ENCODE measurements at regions not wholly inside any gene's neighbourhood (a gene's known extent, or its start where the extent isn't known, plus 50 kb on each side); places are given as distances from the start of the nearest gene placed in this dataset.
"Not testable (repeated sequence)": the region's sequence is repeated elsewhere in the genome, so short reads cannot be mapped to it uniquely, and the experiment has no call there.

GRCh38 chr14:105917136-105917932 lies 391.0 kb downstream of the TMEM121 start:
- not testable (repeated sequence) for DNase-seq (ENCODE audit: low read depth in 3 of 3)

- DNase-seq (ENCODE audit: low read depth in 3 of 3): no peak
Observed at GRCh38 chr14:105917933-105918436, 391.6 kb downstream of the TMEM121 start.

GRCh38 chr14:105918496-105919262 lies 392.3 kb downstream of the TMEM121 start:
- no peak for DNase-seq (ENCODE audit: low read depth in 3 of 3)

- DNase-seq (ENCODE audit: low read depth in 3 of 3): no peak
Observed at GRCh38 chr14:105919458-105920150, 393.2 kb downstream of the TMEM121 start.

- DNase-seq (ENCODE audit: low read depth in 3 of 3): not testable (repeated sequence)
Observed at GRCh38 chr14:105920151-105920700, 393.8 kb downstream of the TMEM121 start.

- not testable (repeated sequence) for DNase-seq (ENCODE audit: low read depth in 3 of 3)
Observed at GRCh38 chr14:105920803-105921755, 394.7 kb downstream of the TMEM121 start.

GRCh38 chr14:105921781-105922180 lies 395.4 kb downstream of the TMEM121 start:
- DNase-seq (ENCODE audit: low read depth in 3 of 3): not testable (repeated sequence)

GRCh38 chr14:105923520-105924191 lies 397.3 kb downstream of the TMEM121 start:
- not testable (repeated sequence) for DNase-seq (ENCODE audit: low read depth in 3 of 3)

- no peak for DNase-seq (ENCODE audit: low read depth in 3 of 3)
Observed at GRCh38 chr14:105924951-105925591, 398.7 kb downstream of the TMEM121 start.

GRCh38 chr14:105925615-105926372 lies 399.4 kb downstream of the TMEM121 start:
- DNase-seq (ENCODE audit: low read depth in 3 of 3): no peak

- DNase-seq (ENCODE audit: low read depth in 3 of 3): no peak
Observed at GRCh38 chr14:105926373-105927095, 400.2 kb downstream of the TMEM121 start.

GRCh38 chr14:105927096-105928060 lies 401.0 kb downstream of the TMEM121 start:
- DNase-seq (ENCODE audit: low read depth in 3 of 3): no peak

- DNase-seq (ENCODE audit: low read depth in 3 of 3): not testable (repeated sequence)
Observed at GRCh38 chr14:105928171-105929111, 402.1 kb downstream of the TMEM121 start.

GRCh38 chr14:105929327-105930081 lies 403.1 kb downstream of the TMEM121 start:
- DNase-seq (ENCODE audit: low read depth in 3 of 3): no peak

GRCh38 chr14:105930572-105930971 lies 404.2 kb downstream of the TMEM121 start:
- no peak for DNase-seq (ENCODE audit: low read depth in 3 of 3)
